ENCODE measurements at regions not wholly inside any gene's neighbourhood (a gene's known extent, or its start where the extent isn't known, plus 50 kb on each side); places are given as distances from the start of the nearest gene placed in this dataset.
A peak's percentile ranks its signal among the peaks of the same experiment; 100 is the strongest.

- TF ChIP-seq CTCF (IDR thresholded peaks at IDR 0.05): no peak
These were observed 92.5 kb upstream of the MED13L start for GRCh38 chr12:116370004-116370404.

GRCh38 chr12:116370886-116371580 lies 93.5 kb upstream of the MED13L start:
- ATAC-seq (ENCODE audit: low FRiP score) (no peak), DNase-seq (ENCODE audit: low spot score) (no peak)
- TF ChIP-seq CTCF (IDR thresholded peaks at IDR 0.05): no peak

More at GRCh38 chr12:116370004-116370404, 92.5 kb upstream of the MED13L start:
- ATAC-seq (ENCODE audit: low FRiP score): peak; percentile 35
- no peak for DNase-seq (ENCODE audit: low spot score)

GRCh38 chr12:116372815-116373214 lies 95.3 kb upstream of the MED13L start:
- no peak for TF ChIP-seq CTCF (IDR thresholded peaks at IDR 0.05)
- ATAC-seq (ENCODE audit: low FRiP score): no peak
- DNase-seq (ENCODE audit: low spot score): no peak

GRCh38 chr12:116373572-116374206 lies 96.2 kb upstream of the MED13L start:
- no peak for DNase-seq (ENCODE audit: low spot score)
- no peak for TF ChIP-seq CTCF (IDR thresholded peaks at IDR 0.05)
- ATAC-seq (ENCODE audit: low FRiP score): no peak

- no peak for TF ChIP-seq CTCF (IDR thresholded peaks at IDR 0.05)
- DNase-seq (ENCODE audit: low spot score) (no peak), ATAC-seq (ENCODE audit: low FRiP score) (no peak)
These were observed 96.7 kb upstream of the MED13L start for GRCh38 chr12:116374207-116374606.

DNA sequence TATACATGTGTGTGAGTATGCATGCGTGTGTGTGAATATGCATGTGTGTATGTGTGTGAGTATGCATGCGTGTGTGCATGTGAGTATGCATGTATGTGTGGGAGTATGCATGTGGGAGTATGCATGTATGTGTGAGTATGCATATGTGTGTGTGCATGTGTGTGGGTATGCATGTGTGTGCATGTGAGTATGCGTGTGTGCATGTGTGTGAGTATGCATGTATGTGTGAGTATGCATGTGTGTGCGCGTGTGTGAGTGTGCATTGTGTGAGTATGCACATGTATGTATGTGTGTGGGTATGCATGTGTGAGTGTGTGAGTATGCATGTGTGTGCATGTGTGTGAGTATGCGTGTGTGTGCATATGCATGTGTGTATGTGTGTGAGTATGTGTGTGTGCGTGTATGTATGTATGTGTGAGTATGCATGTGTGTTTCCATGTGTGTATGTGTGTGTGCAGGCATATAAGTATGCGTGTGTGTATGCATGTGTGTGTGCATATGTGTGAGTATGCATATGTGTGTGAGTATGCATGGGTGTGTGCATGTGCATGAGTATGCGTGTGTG lies 97.9 kb upstream of the MED13L start:
- TF ChIP-seq CTCF (IDR thresholded peaks at IDR 0.05): no peak
- DNase-seq (ENCODE audit: low spot score) (no peak), ATAC-seq (ENCODE audit: low FRiP score) (no peak)

Measured in omental fat pad (tissue), 3 donors.